HepG2 (cell line): ENCODE measurements at regions not wholly inside any gene's neighbourhood (a gene's known extent, or its start where the extent isn't known, plus 50 kb on each side); places are given as distances from the start of the nearest gene placed in this dataset.

Experiments used
- AHDC1 ChIP-seq: sonication (generic); formaldehyde crosslinking; IDR thresholded peaks from 2 replicates; pipeline ENCODE4 v1.5.1; 2020; ENCODE audit warnings: mild to moderate bottlenecking, missing genetic modification reagents, borderline replicate concordance
- CEBPB ChIP-seq: IDR thresholded peaks from 2 replicates; pipeline ENCODE4 v1.6.1; 2011; ENCODE audit warnings: low read depth, low read length, improper control_type of control experiment, borderline replicate concordance
- EP300 ChIP-seq, 3 experiments: sonication (generic) in 1 of 3; formaldehyde crosslinking in 1 of 3; IDR thresholded peaks; 2 replicates each; pipeline versions ENCODE4 v1.5.1 to v1.6.1; 2011 to 2020; ENCODE audit warnings: low read depth in 2 of 3, low read length in 2 of 3, borderline replicate concordance in 1 of 3, improper control_type of control experiment in 1 of 3, mild to moderate bottlenecking in 1 of 3, missing genetic modification reagents in 1 of 3, moderate library complexity in 1 of 3
- GATAD2A ChIP-seq: IDR thresholded peaks from 2 replicates; pipeline ENCODE4 v1.6.1; 2016
- GLMP ChIP-seq: sonication (generic); formaldehyde crosslinking; IDR thresholded peaks from 2 replicates; pipeline ENCODE4 v1.9.0; 2021; ENCODE audit warnings: missing genetic modification reagents, mild to moderate bottlenecking, borderline replicate concordance
- HDAC2 ChIP-seq: sonication (generic); formaldehyde crosslinking; IDR thresholded peaks from 2 replicates; pipeline ENCODE4 v1.4.0; 2020; ENCODE audit warnings: missing genetic modification reagents
- HOMEZ ChIP-seq: IDR thresholded peaks from 2 replicates; pipeline ENCODE4 v1.6.1; 2016; ENCODE audit warnings: low read depth
- HOXD1 ChIP-seq: sonication (generic); formaldehyde crosslinking; IDR thresholded peaks from 2 replicates; pipeline ENCODE4 v1.5.0; 2020; ENCODE audit warnings: missing genetic modification reagents
- KLF16 ChIP-seq, 2 experiments: sonication (generic) in 1 of 2; formaldehyde crosslinking in 1 of 2; IDR thresholded peaks; 2 replicates each; pipeline versions ENCODE4 v1.6.1 to v1.8.0; 2016 to 2023; ENCODE audit warnings: missing genetic modification reagents in 2 of 2, missing compliant biosample characterization in 1 of 2
- NR3C1 ChIP-seq: sonication (generic); formaldehyde crosslinking; IDR thresholded peaks from 2 replicates; pipeline ENCODE4 v1.4.0; 2020; ENCODE audit warnings: missing genetic modification reagents
- RARA ChIP-seq: IDR thresholded peaks from 2 replicates; pipeline ENCODE4 v1.6.1; 2016; ENCODE audit warnings: missing genetic modification reagents, missing compliant biosample characterization
- REST ChIP-seq, 2 experiments: IDR thresholded peaks; 2 replicates each; pipeline ENCODE4 v1.6.1; 2011 to 2012; ENCODE audit warnings: low read length in 2 of 2, borderline replicate concordance in 1 of 2, low read depth in 1 of 2, mild to moderate bottlenecking in 1 of 2, moderate library complexity in 1 of 2
- SMC3 ChIP-seq: IDR thresholded peaks from 2 replicates; pipeline ENCODE4 v1.6.1; 2011; ENCODE audit warnings: low read length, improper control_type of control experiment
- SOX5 ChIP-seq: IDR thresholded peaks from 2 replicates; pipeline ENCODE4 v1.6.1; 2016; ENCODE audit warnings: borderline replicate concordance
- TBL1XR1 ChIP-seq: fragments of 150-350 bp; IDR thresholded peaks from 2 replicates; pipeline ENCODE4 v1.6.1; 2014; ENCODE audit warnings: borderline replicate concordance, low read length; ENCODE audit not compliant: partially characterized antibody
- ZNF138 ChIP-seq: sonication (generic); formaldehyde crosslinking; IDR thresholded peaks from 2 replicates; pipeline ENCODE4 v1.5.0; 2020; ENCODE audit warnings: mild to moderate bottlenecking, low read depth, missing genetic modification reagents
- ZNF235 ChIP-seq: sonication (generic); formaldehyde crosslinking; IDR thresholded peaks from 2 replicates; pipeline ENCODE4 v1.8.1; 2023; ENCODE audit warnings: mild to moderate bottlenecking, missing genetic modification reagents, borderline replicate concordance
- ZNF256 ChIP-seq: sonication (generic); formaldehyde crosslinking; conservative IDR thresholded peaks from 2 replicates; pipeline ENCODE4 v1.4.0; 2020; ENCODE audit warnings: missing genetic modification reagents
- ZNF720 ChIP-seq: sonication (generic); formaldehyde crosslinking; IDR thresholded peaks from 2 replicates; pipeline ENCODE4 v1.4.0; 2020; ENCODE audit warnings: missing genetic modification reagents

- TF ChIP-seq HOMEZ (CRISPR knock-in tag) (no peak), TBL1XR1 (no peak), SOX5 (CRISPR knock-in tag) (no peak), AHDC1 (CRISPR knock-in tag) (peak; percentile 54; the same call in 1 of the 2 replicates), CEBPB (peak; percentile 88), GLMP (CRISPR knock-in tag) (no peak), GATAD2A (CRISPR knock-in tag) (0 out of 2 replicates have a peak, but pooled peaks have one; percentile 34), ZNF235 (CRISPR knock-in tag) (no peak), REST (IDR thresholded peaks at IDR 0.05; ENCODE audit: borderline replicate concordance in 1 of 2, low read depth in 1 of 2, low read length in 2 of 2) (no peak), KLF16 (CRISPR knock-in tag; IDR thresholded peaks at IDR 0.05) (no peak), NR3C1 (CRISPR knock-in tag) (no peak), EP300 (IDR thresholded peaks at IDR 0.05; ENCODE audit: low read depth in 2 of 2, low read length in 2 of 2) (0 out of 4 replicates have a peak, but pooled peaks of 1 of the 2 experiments have one; percentile 22), EP300 (CRISPR knock-in tag; IDR thresholded peaks at IDR 0.05; ENCODE audit: borderline replicate concordance) (no peak), SMC3 (no peak), RARA (CRISPR knock-in tag) (0 out of 2 replicates have a peak, but pooled peaks have one; percentile 9), ZNF256 (CRISPR knock-in tag) (no peak), HDAC2 (CRISPR knock-in tag) (no peak), ZNF138 (no peak), ZNF720 (no peak), HOXD1 (no peak)
Measured at GRCh38 chr3:110436209-110436608, 635.4 kb upstream of the NECTIN3 start (continued).
